ENCODE measurements at regions not wholly inside any gene's neighbourhood (a gene's known extent, or its start where the extent isn't known, plus 50 kb on each side); places are given as distances from the start of the nearest gene placed in this dataset.

DNA sequence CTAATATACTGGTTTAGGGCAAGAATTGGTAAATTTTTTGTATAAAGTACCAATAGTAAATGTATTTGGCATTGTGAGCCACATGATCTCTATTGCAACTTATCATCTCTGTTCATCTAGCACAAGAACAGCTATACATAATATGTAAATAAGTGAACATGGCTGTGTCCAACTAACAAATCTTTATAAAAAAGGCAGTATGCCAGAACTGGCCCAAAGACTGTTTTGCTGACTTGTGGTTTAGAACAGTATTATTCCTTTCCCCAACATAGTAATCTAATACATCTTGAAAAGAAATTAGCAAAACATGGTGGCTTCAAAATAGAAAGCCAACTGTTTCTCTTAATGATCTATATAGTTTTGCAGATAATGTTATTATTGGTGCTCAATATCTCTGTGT lies 441.4 kb upstream of the CELF4 start:
- no peak for DNase-seq (ENCODE audit: low spot score)

DNA sequence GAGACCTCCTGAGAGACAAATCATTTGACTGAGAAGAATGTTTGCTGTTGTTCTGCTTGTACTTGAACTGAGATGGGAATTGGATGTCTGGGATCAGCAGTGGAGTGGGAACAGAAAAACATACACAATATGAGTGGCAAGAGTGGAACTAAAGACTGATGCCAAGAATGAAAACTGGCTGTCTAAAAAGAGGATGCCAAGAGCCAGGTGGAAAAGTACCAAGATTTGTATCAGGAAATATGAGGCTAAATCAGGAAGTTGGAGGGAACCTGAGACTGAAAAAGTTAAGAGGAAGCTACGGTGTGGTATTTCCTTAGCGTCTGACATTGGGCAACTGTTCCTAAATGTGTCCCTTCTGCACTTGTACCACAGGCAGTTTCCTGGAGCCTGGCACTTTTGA lies 440.9 kb upstream of the CELF4 start:
- no peak for DNase-seq (ENCODE audit: low spot score)

DNA sequence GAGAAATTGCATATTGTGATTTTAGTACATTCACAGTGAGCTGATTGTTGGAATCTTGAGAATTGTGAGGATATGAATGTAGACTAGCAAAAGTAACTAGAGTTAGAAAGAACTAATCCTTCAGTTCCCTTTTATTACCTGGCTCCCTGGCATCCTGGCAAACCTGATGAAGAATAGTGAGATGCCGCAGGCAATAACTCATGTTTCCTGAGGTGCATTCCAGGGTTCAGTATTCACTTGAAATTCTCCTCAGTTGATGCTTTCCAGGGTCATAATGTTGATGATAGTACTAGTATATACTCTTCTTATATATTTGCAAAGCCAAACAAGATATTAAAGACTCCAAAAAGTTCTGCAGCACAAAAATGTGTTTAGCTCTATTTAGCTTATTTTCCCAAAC lies 432.1 kb upstream of the CELF4 start:
- DNase-seq (ENCODE audit: low spot score) = no peak

DNA sequence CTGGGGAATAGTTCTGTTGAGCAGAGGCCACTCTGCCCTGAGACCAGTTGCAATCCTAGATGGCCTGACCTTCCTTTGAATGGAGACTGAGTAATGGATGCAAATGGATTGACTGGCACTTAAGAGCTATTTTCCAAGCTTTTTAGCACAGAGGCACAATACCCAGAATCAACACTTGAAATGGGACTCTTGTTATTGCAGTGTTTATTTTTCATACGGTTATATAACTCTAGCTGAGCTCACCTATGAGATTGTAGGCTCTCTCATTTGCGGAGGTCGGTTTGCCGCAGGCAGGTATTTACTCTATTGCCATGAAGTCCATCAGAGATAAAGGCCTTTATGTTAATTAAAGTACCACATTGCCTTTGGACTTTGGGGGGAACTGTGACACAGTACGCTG lies 422.3 kb upstream of the CELF4 start:
- DNase-seq (ENCODE audit: low spot score) = no peak

DNA sequence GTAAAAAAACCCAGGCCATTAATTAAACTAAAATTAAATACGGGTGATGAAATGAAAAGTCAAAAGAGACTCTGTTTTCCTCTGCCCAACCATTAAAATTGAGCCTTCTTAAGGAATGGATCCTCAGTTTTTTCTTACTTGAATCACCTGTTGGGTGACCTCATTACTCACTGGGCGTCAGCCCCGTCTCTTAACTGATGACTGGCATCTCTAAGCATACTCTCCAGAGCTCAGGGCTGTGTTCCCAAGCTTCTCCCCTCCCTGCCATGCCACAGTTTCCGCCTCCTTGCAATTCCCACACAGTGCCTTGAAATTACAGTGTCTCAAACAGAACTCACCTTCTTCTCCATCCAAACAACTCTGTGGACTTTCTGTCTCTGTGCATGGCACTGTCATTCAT lies 421.1 kb upstream of the CELF4 start:
- no peak for DNase-seq (ENCODE audit: low spot score)

DNA sequence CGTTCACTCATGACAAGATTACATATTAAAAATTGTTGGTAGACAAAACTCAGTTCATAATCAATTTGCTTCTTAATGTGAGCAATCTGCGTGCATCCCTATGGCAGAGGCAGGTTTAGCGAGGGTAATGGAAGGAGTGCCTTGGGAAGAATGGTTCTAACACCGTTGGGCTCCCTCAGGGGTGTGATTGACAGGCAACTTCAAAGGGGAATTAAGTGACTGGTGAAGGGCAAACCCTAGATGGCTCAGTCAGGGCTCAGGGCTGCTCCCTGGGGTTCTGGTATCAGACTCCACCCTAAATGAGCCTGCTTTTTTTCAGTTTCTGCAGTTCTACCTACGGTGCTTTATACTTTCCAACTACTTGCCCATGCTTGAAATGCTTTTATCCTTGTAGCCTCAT lies 419.5 kb upstream of the CELF4 start:
- DNase-seq (ENCODE audit: low spot score) = no peak

DNA sequence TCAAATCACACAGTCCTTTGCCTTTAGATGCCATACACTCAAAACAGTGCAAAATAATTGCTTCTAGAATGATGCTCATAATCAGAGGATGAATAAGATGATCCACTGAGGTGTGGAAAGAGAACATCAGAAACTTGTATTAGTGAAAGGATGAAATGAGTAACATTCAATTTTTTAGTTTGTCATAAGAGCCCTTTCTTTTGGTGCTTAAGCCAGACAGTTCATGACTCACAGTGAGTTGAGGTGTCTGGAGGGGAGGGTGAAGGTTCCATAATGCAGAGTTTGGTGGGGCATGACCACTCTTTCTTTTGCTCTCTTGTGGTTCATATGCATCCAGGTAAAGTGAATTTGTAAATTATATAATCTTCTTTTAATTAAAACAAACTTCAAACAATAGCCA lies 415.0 kb upstream of the CELF4 start:
- DNase-seq (ENCODE audit: low spot score) = no peak

DNA sequence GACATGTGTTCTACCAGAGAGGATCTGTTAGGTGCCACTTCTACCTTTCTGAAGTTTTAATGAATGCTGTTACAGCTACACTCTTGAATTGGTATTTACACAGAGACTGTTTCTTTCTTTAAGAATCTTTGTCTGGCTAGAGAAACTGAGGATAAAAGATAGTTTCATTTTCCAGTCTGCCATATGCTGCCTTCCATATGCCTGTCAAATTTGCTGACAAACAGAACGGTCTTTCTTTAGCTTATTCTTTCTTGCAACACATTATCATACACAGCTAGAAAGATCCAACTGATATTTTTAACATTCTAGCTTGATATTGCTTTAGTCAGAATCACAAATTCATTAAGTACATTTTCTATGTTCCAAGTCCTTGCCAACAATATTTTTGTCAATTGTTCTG lies 409.8 kb upstream of the CELF4 start:
- no peak for DNase-seq (ENCODE audit: low spot score)

DNA sequence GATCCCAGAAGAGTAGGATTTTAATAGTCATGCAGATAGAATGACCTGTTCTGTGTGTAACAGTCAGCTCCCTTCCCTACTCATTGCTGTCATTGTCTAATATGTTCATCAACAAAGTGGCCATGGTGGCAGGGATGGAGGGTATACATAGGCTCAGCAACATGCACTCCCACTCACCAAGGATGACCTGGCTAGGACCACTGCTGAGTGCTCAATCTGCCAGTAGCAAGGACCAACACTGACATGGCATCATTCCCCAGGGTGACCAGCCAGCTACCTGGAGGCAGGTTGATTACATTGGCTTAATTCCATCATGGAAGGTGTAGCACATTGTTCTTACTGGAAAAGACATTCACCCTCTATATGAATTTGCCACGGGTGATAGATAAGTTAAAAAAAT lies 401.7 kb upstream of the CELF4 start:
- DNase-seq (ENCODE audit: low spot score) = no peak

DNA sequence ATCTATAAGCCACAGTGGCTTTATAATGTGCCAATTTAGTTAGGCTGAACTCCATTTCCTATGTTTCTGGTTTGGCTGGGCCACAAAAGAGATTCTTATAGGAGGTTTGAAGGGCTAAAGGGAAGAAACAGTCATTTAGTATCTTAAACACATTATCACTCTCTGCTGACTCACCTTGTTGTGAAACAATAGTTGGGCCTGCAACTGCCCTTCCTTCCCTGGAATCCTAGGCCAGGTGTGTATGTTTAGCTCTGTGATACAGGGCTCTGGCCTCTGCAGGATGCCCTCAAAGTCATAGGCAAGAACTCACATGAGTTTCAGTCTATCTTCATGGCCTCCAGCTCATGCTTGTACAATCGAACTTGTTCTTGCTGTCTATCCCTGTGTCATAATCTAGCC lies 400.0 kb upstream of the CELF4 start:
- DNase-seq (ENCODE audit: low spot score) = no peak

DNA sequence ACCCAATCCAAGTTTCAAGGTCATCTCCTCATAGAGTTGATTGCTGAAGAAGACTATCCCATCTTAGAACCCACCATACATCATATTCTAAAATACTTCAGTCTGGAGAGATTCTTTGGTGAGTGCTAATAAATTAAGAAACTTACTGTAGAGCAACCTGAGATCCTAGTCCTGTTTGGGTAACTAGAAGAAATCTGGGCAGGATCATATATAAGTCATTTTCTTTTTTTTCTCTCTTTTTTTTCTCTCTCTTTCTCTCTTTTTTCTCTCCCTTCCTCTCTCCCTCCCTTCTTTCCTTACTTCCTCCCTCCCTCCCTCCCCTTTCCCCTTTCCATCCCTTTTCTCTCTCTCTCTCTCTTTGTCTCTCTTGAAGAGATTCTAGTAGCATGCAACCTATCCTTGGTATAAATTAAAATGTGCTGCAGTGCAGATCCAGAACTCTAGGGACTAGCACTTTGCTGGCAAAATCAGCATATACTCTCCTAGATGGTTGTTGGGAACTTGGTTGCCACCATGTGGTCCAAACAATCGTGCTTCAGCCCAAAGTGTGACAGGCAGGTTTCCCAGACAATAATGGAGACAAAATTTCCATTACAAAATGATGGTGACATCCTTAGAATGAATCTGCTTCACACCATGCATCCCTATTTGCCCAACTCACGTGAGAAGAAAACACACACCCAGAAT lies 399.4 kb upstream of the CELF4 start:
- no peak for DNase-seq (ENCODE audit: low spot score)

DNA sequence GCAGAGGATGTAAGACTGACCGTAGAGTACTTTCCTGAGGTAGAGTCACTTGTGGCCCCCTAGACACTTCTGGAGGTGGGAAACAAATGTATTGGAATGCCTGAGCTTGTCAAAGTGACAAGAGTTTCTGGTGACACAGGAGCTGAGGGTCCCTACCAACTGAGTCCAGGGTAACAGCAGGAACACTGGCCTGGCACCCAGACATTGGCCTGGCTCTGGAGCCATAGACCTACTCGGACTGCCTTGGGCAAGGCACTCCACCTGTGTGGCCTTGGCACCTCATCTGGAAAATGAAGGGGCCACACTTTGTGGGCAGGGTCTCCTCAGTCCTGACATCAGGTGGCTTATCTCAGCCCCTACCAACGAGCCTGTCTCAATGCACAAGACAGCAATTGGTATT lies 398.2 kb upstream of the CELF4 start:
- DNase-seq (ENCODE audit: low spot score) = no peak

DNA sequence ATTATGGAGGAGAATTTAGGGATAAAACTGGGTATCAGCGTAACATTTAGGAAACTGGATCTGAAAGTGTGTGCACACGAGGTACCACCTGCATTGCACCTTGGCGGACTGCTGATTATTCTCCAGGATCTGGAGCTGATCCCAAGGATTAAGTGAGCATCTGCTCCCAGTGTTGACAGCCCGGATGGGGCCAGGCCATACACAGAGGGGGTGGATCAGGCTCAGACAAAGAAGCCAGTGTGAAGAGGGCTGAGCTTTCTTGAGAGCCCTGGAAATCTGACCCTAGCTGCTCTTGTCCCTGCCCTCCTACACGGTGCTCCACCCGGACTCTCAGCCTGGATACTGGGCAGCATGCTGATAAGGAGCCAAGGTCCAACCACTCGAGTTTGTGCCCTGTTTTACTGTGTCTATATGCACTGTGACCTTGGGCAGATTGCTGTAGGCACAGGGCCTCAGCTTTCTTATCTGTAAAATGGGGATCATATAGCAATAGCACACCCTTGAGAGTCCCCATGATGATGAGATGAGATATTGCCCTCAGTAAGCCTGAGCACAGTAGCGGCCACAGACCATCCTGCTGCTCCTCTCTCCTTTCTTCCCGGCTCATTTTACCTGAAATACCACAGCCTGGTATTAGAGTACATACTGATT lies 396.8 kb upstream of the CELF4 start:
- no peak for DNase-seq (ENCODE audit: low spot score)

DNA sequence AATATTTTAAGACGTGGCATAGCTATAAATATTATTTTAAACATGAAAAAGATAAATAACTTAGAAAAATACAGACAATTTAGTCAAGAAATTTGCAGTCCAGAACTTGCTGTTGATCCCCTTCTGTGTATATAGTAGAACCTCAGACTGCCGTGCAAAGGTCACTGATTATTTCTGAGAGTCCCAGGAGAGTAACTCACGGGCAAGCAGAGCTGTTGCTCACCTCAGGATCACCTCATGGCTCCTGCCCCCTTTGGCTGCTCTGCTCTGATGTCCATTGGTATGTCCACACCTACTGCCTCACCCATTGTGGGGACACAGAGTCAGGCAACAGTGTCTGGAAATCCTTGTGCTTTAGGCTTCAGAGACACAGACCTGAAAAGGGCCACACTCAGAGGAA lies 392.9 kb upstream of the CELF4 start:
- DNase-seq (ENCODE audit: low spot score) = no peak

DNA sequence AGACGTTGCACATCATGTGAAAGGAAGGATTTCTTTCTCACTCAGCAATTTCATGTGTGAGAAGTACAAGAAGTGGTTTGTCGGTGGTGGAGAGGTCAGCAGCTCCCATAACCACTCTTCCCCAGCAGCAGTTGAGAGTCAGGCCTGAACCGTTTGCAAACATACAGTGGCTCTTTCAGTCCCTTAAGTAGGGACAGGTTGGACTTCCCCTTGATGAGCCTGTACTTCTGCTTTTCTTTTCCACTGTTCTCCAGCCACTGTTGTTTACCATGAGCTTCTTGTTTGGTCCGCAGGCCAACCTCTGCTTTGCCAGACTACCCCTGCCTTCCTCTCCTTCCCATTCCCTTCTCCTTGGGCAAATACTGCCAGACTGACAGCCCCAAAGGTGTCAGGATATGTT lies 391.3 kb upstream of the CELF4 start:
- DNase-seq (ENCODE audit: low spot score) = no peak

DNA sequence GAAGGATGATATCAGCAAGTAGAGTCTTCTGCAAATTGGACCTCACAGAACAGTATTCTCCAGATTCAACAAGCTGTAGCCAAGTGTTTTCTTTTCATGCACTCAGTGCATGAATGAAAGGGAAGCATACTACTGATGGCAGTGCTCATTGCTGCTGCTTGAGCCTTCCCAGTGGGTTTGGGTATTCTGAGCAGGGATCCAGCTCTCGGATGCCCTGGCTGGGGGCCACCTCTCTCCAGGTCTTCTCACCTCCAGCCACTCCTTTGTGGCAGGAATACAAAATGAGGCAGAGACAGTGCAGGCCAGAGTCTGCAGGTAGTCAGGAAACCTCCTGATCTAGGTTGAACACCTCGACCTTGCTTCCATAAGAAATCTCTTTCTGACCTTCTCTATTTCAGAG lies 390.4 kb upstream of the CELF4 start:
- DNase-seq (ENCODE audit: low spot score) = no peak

DNA sequence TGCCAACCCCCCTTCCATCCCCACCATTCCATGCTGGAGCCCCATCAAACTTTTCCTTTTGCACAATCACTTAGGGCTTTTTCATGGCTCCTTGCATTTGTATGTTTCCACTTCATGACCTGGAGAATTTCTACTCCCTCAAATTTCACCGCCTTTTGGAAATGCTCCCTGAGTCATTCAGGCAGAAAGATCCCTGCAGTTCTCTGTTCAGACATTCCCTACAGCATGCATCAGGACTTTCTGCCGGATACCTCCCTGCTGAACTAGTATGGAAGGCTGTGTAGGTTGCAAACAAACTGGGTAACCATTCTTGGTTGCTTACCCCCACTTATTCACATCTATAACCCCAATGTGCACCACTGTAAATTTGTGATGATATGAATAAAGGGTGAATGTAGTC lies 389.6 kb upstream of the CELF4 start:
- DNase-seq (ENCODE audit: low spot score) = no peak

DNA sequence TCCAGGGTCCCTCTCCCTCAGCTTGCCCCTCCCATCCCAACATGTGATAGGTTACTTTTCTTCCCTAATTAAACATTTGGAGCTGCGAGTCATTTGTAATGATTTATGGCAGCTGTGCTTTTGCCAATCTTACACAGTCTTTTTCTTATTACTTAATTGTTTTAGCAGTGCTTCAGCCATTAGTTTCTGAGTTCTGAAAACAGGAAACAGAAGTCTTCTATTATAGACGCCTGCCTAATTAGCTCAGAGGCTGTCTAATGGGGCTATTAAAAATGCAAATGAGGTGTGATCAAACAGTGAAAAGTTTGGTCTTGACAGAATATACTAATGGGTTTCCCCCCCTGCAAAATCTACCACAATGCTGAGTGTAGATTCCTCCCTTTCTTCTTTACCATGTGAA lies 388.3 kb upstream of the CELF4 start:
- no peak for DNase-seq (ENCODE audit: low spot score)

DNA sequence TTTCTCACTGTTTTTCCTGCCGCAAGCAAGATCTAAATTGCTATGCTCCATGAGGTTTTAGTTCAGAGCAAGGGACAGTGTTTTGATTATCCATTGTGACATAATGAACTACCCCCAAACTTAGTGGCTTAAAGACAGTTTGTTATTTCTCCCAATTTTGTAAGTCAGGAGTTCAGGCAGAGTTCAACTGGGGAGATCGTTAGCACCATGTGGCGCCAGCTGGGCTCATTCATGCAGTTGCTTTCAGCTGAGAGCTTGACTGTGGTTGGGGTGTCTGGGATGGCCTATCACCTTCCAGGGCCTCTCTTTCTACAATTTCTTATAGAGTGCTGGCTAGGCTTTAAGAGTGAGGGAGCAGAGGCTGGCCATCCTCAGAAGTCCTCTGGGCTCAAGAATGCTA lies 382.9 kb upstream of the CELF4 start:
- DNase-seq (ENCODE audit: low spot score) = no peak

DNA sequence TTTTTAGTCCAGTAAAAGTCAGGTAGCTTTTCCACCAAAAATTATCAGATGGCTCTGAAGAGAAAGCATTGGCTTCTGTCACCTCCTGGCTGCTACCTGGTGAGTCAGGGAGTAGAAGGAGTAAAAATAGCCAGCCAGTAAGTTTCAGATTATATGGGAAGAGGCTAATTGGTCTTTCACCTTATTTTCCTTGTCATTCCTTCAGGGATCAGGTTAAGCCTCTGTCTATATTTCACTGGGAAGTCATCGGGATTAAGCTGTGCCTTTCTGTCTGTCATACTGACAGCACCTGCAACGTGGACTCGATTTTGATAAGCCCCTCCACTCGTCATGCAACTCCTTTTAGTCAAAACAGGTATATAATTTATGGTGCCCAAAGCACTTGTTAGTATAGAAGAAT lies 380.7 kb upstream of the CELF4 start:
- no peak for DNase-seq (ENCODE audit: low spot score)

DNA sequence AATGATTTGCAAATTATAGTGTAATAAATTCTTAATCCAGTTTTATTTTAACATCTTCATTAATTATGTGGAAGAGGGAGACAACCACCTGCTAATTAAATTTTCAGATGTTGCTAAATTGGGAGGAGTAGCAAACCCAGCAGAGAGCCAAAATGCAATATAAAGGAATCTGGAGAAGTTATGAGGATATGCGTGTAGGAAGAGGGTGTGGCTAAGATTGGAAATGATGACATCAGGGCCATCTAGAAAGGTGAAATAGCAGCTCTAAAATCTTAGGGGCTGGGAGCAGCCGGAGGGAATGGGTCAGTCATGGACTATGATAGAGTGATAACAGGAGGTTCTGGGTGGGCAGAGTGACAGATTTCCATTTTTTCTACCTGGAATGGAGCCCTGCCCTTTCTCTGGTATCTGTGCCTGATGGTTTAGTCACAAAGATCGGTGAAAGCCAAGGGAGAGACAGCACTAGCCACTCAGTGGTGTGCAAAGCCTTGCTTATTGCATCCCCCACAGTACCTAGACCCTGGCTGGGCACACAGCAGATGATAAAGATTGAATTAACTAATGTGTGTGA lies 379.2 kb upstream of the CELF4 start:
- no peak for DNase-seq (ENCODE audit: low spot score)

DNA sequence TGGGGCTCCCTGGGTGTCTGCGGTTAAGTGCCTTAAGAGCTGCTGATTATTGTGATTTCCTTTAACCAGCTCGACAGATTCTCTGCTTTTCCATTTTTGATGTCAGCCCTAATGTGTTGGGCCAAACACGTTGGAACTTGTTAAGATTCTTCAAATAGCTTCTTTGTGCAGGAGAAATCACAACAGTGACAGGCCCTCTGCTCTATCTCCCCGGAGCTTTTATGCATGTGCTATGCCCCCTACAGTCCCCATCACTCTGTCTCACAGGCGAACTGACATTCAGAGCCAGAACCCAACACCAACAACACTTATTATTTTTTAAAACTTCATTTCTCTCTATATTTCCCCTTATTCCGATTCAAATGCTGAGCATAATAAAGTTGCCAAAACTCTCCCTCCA lies 371.7 kb upstream of the CELF4 start:
- DNase-seq (ENCODE audit: low spot score) = no peak

DNA sequence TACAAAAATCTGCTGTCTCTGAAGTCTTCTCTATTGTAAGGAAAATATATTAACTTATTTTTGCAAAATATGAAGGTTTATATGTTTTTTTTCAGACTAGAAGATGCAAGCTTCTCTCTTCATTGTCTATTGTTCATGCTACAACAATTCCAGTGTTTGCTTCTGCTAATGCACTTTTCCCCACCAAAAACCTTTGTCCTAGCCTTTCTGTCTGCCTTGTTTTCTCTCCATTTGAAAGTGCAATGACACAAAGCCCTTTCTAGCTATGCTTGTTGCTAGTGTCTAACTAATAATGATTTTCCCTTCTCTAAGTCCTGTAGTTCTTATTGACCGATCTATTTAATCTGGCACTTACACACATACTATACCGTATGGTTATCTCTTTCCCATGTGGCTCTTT lies 369.5 kb upstream of the CELF4 start:
- no peak for DNase-seq (ENCODE audit: low spot score)

DNA sequence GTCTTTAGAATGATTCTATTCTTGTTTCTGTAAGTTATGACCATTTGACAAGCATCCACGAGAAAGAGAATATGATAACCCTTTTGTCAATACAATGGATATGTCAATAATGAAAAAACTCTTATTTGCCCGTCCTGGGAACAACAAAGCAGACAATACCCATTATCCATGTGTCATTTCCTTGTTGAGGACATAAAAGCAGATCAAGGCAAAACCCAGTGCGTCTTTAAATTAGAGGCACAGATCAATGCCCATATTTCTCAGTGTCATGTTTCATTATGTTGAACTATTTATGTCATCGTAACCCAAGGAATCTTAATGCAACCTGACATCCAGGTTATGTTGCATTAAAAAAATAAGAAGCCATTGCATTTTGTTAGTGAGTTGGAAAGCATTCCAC lies 365.0 kb upstream of the CELF4 start:
- no peak for DNase-seq (ENCODE audit: low spot score)

All from HT-29 (cell line).